HepG2 (cell line): ENCODE measurements at regions not wholly inside any gene's neighbourhood (a gene's known extent, or its start where the extent isn't known, plus 50 kb on each side); places are given as distances from the start of the nearest gene placed in this dataset.

Experiments
- CHD2 ChIP-seq: IDR thresholded peaks from 2 replicates; pipeline ENCODE4 v1.6.1; 2011; ENCODE audit warnings: low read depth, low read length, improper control_type of control experiment
- TF ChIP-seq, protein P1 (sequence below): sonication (generic); formaldehyde crosslinking; IDR thresholded peaks from 2 replicates; pipeline ENCODE4 v1.5.0; 2020; ENCODE audit warnings: mild to moderate bottlenecking, missing genetic modification reagents, moderate library complexity
- TF ChIP-seq, protein P2 (sequence below): IDR thresholded peaks from 2 replicates; pipeline ENCODE4 v1.6.1; 2012; ENCODE audit warnings: low read length, improper control_type of control experiment

DNA sequence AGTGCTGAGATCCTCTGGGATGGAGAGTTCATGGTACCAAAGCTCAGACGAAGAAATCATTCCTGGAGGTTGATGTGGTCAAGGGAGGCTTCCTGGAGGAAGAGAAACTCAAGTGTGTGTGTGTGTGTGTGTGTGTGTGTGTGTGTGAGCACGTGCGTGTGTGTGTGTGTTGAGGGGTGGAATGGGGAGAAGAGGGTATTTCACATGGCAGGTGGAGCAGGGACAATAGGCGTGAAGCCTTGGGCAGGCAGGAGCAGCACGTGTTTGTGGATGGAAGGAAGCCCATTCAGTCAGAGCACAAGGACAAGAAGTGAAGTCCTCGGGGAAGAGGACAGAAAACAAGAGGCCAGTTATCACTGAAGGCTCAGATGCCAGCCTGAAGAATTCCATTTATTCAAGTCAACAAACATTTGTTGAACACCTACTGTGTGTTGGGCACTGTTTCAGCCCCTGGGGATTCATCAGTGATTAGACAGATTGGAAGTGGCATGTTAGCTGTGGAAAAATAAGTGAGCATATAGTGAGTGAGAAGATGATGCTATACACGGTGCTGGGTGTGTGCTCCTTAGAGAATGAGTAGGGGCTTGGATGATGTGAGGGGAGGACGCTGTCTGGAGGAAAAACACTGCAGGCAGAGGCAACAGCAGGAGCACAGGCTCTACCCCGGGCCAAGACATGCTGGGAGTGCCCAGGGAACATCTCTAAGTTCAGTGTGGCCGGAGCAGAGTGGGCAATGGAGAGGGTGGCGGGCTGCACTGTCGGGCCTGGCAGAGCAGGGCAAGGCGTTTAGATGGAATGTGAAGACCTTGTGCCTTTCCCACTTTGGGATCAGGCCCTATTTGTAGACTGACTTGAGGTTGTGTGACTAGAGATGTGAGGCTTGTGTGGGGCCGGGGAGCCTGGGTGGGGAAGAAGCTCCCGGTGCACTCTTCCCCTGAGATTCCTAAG, 267.1 kb downstream of the CBLN1 start:
- no peak for TF ChIP-seq CHD2
- TF ChIP-seq, protein P1, sequence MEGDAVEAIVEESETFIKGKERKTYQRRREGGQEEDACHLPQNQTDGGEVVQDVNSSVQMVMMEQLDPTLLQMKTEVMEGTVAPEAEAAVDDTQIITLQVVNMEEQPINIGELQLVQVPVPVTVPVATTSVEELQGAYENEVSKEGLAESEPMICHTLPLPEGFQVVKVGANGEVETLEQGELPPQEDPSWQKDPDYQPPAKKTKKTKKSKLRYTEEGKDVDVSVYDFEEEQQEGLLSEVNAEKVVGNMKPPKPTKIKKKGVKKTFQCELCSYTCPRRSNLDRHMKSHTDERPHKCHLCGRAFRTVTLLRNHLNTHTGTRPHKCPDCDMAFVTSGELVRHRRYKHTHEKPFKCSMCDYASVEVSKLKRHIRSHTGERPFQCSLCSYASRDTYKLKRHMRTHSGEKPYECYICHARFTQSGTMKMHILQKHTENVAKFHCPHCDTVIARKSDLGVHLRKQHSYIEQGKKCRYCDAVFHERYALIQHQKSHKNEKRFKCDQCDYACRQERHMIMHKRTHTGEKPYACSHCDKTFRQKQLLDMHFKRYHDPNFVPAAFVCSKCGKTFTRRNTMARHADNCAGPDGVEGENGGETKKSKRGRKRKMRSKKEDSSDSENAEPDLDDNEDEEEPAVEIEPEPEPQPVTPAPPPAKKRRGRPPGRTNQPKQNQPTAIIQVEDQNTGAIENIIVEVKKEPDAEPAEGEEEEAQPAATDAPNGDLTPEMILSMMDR, result no peak
- TF ChIP-seq, protein P2, sequence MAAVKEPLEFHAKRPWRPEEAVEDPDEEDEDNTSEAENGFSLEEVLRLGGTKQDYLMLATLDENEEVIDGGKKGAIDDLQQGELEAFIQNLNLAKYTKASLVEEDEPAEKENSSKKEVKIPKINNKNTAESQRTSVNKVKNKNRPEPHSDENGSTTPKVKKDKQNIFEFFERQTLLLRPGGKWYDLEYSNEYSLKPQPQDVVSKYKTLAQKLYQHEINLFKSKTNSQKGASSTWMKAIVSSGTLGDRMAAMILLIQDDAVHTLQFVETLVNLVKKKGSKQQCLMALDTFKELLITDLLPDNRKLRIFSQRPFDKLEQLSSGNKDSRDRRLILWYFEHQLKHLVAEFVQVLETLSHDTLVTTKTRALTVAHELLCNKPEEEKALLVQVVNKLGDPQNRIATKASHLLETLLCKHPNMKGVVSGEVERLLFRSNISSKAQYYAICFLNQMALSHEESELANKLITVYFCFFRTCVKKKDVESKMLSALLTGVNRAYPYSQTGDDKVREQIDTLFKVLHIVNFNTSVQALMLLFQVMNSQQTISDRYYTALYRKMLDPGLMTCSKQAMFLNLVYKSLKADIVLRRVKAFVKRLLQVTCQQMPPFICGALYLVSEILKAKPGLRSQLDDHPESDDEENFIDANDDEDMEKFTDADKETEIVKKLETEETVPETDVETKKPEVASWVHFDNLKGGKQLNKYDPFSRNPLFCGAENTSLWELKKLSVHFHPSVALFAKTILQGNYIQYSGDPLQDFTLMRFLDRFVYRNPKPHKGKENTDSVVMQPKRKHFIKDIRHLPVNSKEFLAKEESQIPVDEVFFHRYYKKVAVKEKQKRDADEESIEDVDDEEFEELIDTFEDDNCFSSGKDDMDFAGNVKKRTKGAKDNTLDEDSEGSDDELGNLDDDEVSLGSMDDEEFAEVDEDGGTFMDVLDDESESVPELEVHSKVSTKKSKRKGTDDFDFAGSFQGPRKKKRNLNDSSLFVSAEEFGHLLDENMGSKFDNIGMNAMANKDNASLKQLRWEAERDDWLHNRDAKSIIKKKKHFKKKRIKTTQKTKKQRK, result no peak
